MM.1S (cell line): ENCODE measurements at regions not wholly inside any gene's neighbourhood (a gene's known extent, or its start where the extent isn't known, plus 50 kb on each side); places are given as distances from the start of the nearest gene placed in this dataset.
"Not testable (repeated sequence)": the region's sequence is repeated elsewhere in the genome, so short reads cannot be mapped to it uniquely, and the experiment has no call there.

Experiments
- DNase-seq: peaks from one replicate; pipeline ENCODE4 v3.0.0-alpha.2; 2015
- H2AFZ ChIP-seq: fragments of 300-600 bp; sonication (generic); 2 replicates; pipeline ENCODE4 v1.6.0; 2016; ENCODE audit warnings: antibody characterized with exemption, low read length
- H3F3A ChIP-seq: fragments of 300-600 bp; sonication (generic); 2 replicates; pipeline ENCODE4 v1.6.1; 2016; ENCODE audit warnings: mild to moderate bottlenecking, antibody characterized with exemption, low read length, moderate library complexity, mixed read lengths; ENCODE audit not compliant: insufficient read depth
- H3K27ac ChIP-seq: fragments of 300-600 bp; sonication (generic); 2 replicates; pipeline ENCODE4 v1.5.1; 2016; ENCODE audit warnings: mild to moderate bottlenecking, low read length
- H3K27me3 ChIP-seq: fragments of 300-600 bp; sonication (generic); replicated peaks from 2 replicates; pipeline ENCODE4 v1.6.0; 2016; ENCODE audit warnings: low read length; ENCODE audit not compliant: insufficient read depth
- H3K36me3 ChIP-seq: fragments of 300-600 bp; sonication (generic); replicated peaks from 2 replicates; pipeline ENCODE4 v1.6.1; 2016; ENCODE audit warnings: mild to moderate bottlenecking, low read length, mixed read lengths; ENCODE audit not compliant: insufficient read depth
- H3K4me1 ChIP-seq: fragments of 300-600 bp; sonication (generic); 2 replicates; pipeline ENCODE4 v1.6.1; 2016; ENCODE audit warnings: low read length, mixed read lengths
- H3K4me2 ChIP-seq: fragments of 300-600 bp; sonication (generic); 2 replicates; pipeline ENCODE4 v1.6.0; 2016; ENCODE audit warnings: low read depth, low read length
- H3K4me3 ChIP-seq: fragments of 300-600 bp; sonication (generic); 2 replicates; pipeline ENCODE4 v1.5.1; 2016; ENCODE audit warnings: low read length, mixed read lengths
- H3K79me2 ChIP-seq: fragments of 300-600 bp; sonication (generic); 2 replicates; pipeline ENCODE4 v1.6.1; 2016; ENCODE audit warnings: mixed run types, low read length, mixed read lengths
- H3K9ac ChIP-seq: fragments of 300-600 bp; sonication (generic); 2 replicates; pipeline ENCODE4 v1.6.1; 2016; ENCODE audit warnings: low read length, mixed read lengths
- H3K9me2 ChIP-seq: fragments of 300-600 bp; sonication (generic); replicated peaks from 2 replicates; pipeline ENCODE4 v1.6.1; 2016; ENCODE audit warnings: mild to moderate bottlenecking, low read length, mixed read lengths; ENCODE audit not compliant: insufficient read depth
- H3K9me3 ChIP-seq: fragments of 300-600 bp; sonication (generic); replicated peaks from 2 replicates; pipeline ENCODE4 v1.6.1; 2016; ENCODE audit warnings: mild to moderate bottlenecking, low read length, mixed read lengths; ENCODE audit not compliant: insufficient read depth
- H4K20me1 ChIP-seq: fragments of 300-600 bp; sonication (generic); 2 replicates; pipeline ENCODE4 v1.6.1; 2016; ENCODE audit warnings: mild to moderate bottlenecking, low read length, moderate library complexity, mixed read lengths; ENCODE audit not compliant: insufficient read depth
- EZH2 ChIP-seq: fragments of 300-600 bp; sonication (generic); optimal IDR thresholded peaks from 2 replicates; pipeline ENCODE3; 2017; ENCODE audit warnings: low read depth, mild to moderate bottlenecking, antibody characterized with exemption, low read length, mixed read lengths
- EZH2phosphoT487 ChIP-seq: fragments of 300-600 bp; sonication (generic); IDR thresholded peaks from 2 replicates; pipeline ENCODE4 v1.6.1; 2018; ENCODE audit warnings: antibody characterized with exemption, low read length
- TF ChIP-seq, protein P1 (sequence below): fragments of 300-600 bp; sonication (generic); IDR thresholded peaks from 2 replicates; pipeline ENCODE4 v1.5.1; 2016; ENCODE audit warnings: antibody characterized with exemption, low read length, mixed read lengths

DNA sequence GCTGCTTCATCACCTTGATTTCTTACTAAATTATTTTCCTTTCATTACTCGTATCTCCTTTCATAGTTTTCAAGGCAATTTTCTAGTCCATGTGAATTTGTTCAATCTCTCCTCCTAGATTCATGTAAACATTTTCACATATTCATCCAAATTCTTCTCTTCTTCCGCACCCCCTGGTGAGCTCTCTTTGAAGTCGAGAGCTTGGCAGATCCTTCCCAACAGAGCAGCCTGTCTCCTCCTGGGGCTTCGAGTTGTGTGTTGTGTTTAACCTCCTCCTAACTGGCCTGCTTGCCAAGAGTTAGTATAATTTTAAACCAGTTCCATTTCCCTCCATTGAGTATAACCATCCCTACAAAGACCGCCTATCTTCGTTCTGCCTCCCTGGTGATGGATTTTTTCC, 272.4 kb upstream of the CELF2 start:
- TF ChIP-seq, protein P1, sequence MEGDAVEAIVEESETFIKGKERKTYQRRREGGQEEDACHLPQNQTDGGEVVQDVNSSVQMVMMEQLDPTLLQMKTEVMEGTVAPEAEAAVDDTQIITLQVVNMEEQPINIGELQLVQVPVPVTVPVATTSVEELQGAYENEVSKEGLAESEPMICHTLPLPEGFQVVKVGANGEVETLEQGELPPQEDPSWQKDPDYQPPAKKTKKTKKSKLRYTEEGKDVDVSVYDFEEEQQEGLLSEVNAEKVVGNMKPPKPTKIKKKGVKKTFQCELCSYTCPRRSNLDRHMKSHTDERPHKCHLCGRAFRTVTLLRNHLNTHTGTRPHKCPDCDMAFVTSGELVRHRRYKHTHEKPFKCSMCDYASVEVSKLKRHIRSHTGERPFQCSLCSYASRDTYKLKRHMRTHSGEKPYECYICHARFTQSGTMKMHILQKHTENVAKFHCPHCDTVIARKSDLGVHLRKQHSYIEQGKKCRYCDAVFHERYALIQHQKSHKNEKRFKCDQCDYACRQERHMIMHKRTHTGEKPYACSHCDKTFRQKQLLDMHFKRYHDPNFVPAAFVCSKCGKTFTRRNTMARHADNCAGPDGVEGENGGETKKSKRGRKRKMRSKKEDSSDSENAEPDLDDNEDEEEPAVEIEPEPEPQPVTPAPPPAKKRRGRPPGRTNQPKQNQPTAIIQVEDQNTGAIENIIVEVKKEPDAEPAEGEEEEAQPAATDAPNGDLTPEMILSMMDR: no peak
- TF ChIP-seq EZH2: no peak
- TF ChIP-seq EZH2phosphoT487: no peak
- H3K36me3 ChIP-seq: no peaks in the 10 kb centered on the region
- H3K9ac ChIP-seq: no peak overlapping the region
- H3K27ac ChIP-seq: no peak overlapping the region
- H3K4me3 ChIP-seq: no peak overlapping the region
- H3K9me3 ChIP-seq: no peaks in the 10 kb centered on the region
- no peak for DNase-seq
- no peaks in the 10 kb centered on the region for H3K4me1 ChIP-seq
- H2AFZ ChIP-seq: no peak overlapping the region
- no peaks in the 10 kb centered on the region for H3K79me2 ChIP-seq
- H3F3A ChIP-seq: no peaks in the 10 kb centered on the region
- H3K9me2 ChIP-seq: no peaks in the 10 kb centered on the region
- H3K4me2 ChIP-seq: no peak overlapping the region
- H3K27me3 ChIP-seq: no peaks in the 10 kb centered on the region
- H4K20me1 ChIP-seq: no peaks in the 10 kb centered on the region

DNA sequence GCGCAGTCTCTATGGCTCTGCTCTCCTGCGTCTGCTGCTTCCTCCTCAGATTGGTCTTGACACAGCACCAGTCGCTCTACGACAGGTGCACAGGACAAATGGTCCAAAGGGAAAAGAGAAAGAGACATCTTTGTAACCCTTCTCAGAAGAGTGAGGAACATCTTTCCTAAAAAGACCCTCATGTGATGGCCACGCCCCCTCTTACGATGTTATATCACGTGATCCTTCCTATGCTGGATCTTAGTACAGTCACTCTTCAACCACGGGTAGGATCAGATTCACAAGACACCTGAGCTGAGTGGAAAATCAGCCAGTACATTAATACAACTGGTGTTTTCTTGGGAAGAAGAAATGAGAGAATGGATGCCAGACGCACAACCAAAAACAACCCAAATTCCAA, 262.2 kb upstream of the CELF2 start:
- Histone ChIP-seq H3K79me2 (no peaks in the 10 kb centered on the region), H3K4me2 (no peak overlapping the region), H3K9me3 (no peaks in the 10 kb centered on the region), H3K4me3 (no peak overlapping the region), H3K9ac (no peak overlapping the region), H3K9me2 (no peaks in the 10 kb centered on the region), H3K27me3 (no peaks in the 10 kb centered on the region), H3K4me1 (no peaks in the 10 kb centered on the region), H4K20me1 (no peaks in the 10 kb centered on the region), H2AFZ (no peak overlapping the region), H3K27ac (no peak overlapping the region), H3F3A (no peaks in the 10 kb centered on the region), H3K36me3 (no peaks in the 10 kb centered on the region)
- DNase-seq: no peak
- TF ChIP-seq EZH2phosphoT487: no peak
- TF ChIP-seq, protein P1: no peak
- TF ChIP-seq EZH2: no peak

DNA sequence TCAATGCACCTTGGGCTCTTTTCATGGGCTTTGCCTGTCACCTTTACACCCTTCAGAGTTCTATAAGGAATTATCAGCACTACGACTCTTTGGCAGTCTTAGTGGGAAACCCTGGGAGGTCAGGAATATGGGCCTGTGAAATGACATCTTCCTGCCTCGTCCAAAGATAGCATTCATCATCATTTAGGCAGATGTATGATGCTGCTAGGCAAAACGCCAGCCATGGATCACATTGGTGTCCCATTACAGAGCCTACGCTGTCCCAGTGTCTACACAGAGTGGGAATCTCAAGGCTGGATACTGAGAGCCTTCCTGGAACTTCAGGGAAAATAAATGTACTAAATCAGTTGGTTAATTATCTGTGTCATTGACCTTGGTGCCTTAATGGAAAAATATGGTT, 259.4 kb upstream of the CELF2 start:
- H4K20me1 ChIP-seq: no peaks in the 10 kb centered on the region
- H2AFZ ChIP-seq: no peak overlapping the region
- H3K27ac ChIP-seq: no peak overlapping the region

DNA sequence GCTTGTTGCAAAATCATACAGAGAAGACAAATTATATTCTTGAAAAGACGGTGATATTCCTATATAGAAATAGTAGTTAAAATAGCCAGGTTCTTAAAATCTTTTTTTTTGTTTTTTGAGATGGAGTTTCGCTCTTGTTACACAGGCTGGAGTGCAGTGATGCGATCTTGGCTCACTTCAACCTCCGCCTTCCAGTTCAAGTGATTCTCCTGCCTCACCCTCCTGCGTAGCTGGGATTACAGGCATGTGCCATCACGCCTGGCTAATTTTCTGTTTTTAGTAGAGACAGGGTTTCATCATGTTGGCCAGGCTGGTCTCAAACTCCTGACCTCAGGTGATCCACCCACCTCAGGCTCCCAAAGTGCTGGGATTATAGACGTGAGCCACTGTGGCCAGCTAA, 257.9 kb upstream of the CELF2 start:
- H3K79me2 ChIP-seq, H2AFZ ChIP-seq, H3K27me3 ChIP-seq, H3K9me2 ChIP-seq, DNase-seq, H4K20me1 ChIP-seq, H3F3A ChIP-seq, H3K4me3 ChIP-seq, H3K4me1 ChIP-seq, H3K27ac ChIP-seq, H3K9me3 ChIP-seq, H3K36me3 ChIP-seq, H3K4me2 ChIP-seq, H3K9ac ChIP-seq: not testable (repeated sequence)

More for the DNA sequence above, 259.4 kb upstream of the CELF2 start:
- Histone ChIP-seq H3K9ac (no peak overlapping the region), H3K36me3 (no peaks in the 10 kb centered on the region), H3K4me3 (no peak overlapping the region), H3K9me3 (no peaks in the 10 kb centered on the region), H3F3A (no peaks in the 10 kb centered on the region), H3K27me3 (no peaks in the 10 kb centered on the region), H3K9me2 (no peaks in the 10 kb centered on the region), H3K4me2 (no peak overlapping the region), H3K79me2 (no peaks in the 10 kb centered on the region), H3K4me1 (no peaks in the 10 kb centered on the region)
- TF ChIP-seq, protein P1: no peak
- TF ChIP-seq EZH2 (no peak), EZH2phosphoT487 (no peak)
- no peak for DNase-seq
